Mammary epithelial cell (primary cell): ENCODE measurements at regions not wholly inside any gene's neighbourhood (a gene's known extent, or its start where the extent isn't known, plus 50 kb on each side); places are given as distances from the start of the nearest gene placed in this dataset.

Source experiments
- CTCF ChIP-seq, 2 donors: IDR thresholded peaks in 1 of 2; conservative IDR thresholded peaks in 1 of 2; 2 replicates each; pipeline ENCODE4 v1.5.1; 2011 to 2012; ENCODE audit warnings: inconsistent platforms in 2 of 2, low read length in 2 of 2, mild to moderate bottlenecking in 2 of 2, control low read depth in 1 of 2, low read depth in 1 of 2; ENCODE audit not compliant: insufficient read depth in 1 of 2; ENCODE audit errors: extremely low read depth in 1 of 2
- EZH2 ChIP-seq: IDR thresholded peaks from 2 replicates; pipeline ENCODE4 v1.6.1; 2012; ENCODE audit warnings: low read length, inconsistent platforms, borderline replicate concordance

GRCh38 chr5:4639946-4640345 lies 500.2 kb upstream of the ADAMTS16 start:
- TF ChIP-seq CTCF (conservative IDR thresholded peaks at IDR 0.05 in 1 of 2, IDR thresholded peaks at IDR 0.05 in 1 of 2; ENCODE audit: extremely low read depth in 1 of 2, insufficient read depth in 1 of 2, low read depth in 1 of 2, low read length in 2 of 2) (no peak), EZH2 (no peak)
